ENCODE measurements at regions not wholly inside any gene's neighbourhood (a gene's known extent, or its start where the extent isn't known, plus 50 kb on each side); places are given as distances from the start of the nearest gene placed in this dataset.

GRCh38 chr20:17852323-17852722 is 116.3 kb downstream of the SNX5 start:
- ChIA-PET CTCF (no interaction called here), POLR2A (no interaction called here)
- H3K4me1 Mint-ChIP-seq: peaks cover 68% of the 10 kb centered on the region
- TF ChIP-seq CTCF (IDR thresholded peaks at IDR 0.05): no peak
- no peak overlapping the region for H3K27ac Mint-ChIP-seq
- H3K9me3 Mint-ChIP-seq: no peaks in the 10 kb centered on the region
- no peaks in the 10 kb centered on the region for H3K27me3 Mint-ChIP-seq
- no peak for ATAC-seq (ENCODE audit: low read depth)
- no peaks in the 10 kb centered on the region for H3K36me3 Mint-ChIP-seq (ENCODE audit: low read depth)
- H3K4me3 Mint-ChIP-seq: no peak overlapping the region
- intact Hi-C loops (cut with micrococcal nuclease): no loop called here
- no peak for DNase-seq

- H3K27ac Mint-ChIP-seq: no peak overlapping the region
- ChIA-PET POLR2A (no interaction called here), CTCF (no interaction called here)
- no peak overlapping the region for H3K4me3 Mint-ChIP-seq
- intact Hi-C loops (cut with micrococcal nuclease): no loop called here
- H3K9me3 Mint-ChIP-seq: no peaks in the 10 kb centered on the region
- no peaks in the 10 kb centered on the region for H3K36me3 Mint-ChIP-seq (ENCODE audit: low read depth)
- H3K27me3 Mint-ChIP-seq: no peaks in the 10 kb centered on the region
- TF ChIP-seq CTCF (IDR thresholded peaks at IDR 0.05): no peak
- DNase-seq (no peak), ATAC-seq (ENCODE audit: low read depth) (no peak)
- peaks cover 69% of the 10 kb centered on the region for H3K4me1 Mint-ChIP-seq
Measured at GRCh38 chr20:17850684-17851026, 117.9 kb downstream of the SNX5 start.

GRCh38 chr20:17849901-17850683 is 118.5 kb downstream of the SNX5 start:
- Mint-ChIP-seq H3K27me3 (no peaks in the 10 kb centered on the region), H3K4me1 (peaks cover 67% of the 10 kb centered on the region), H3K36me3 (ENCODE audit: low read depth) (no peaks in the 10 kb centered on the region), H3K4me3 (no peak overlapping the region), H3K27ac (peak overlapping the region; percentile 32), H3K9me3 (no peaks in the 10 kb centered on the region)
- TF ChIP-seq CTCF (IDR thresholded peaks at IDR 0.05): no peak
- no peak for ATAC-seq (ENCODE audit: low read depth)
- no peak for DNase-seq
- CTCF ChIA-PET: no interaction called here
- intact Hi-C loops (cut with micrococcal nuclease): no loop called here
- POLR2A ChIA-PET: no interaction called here

- H3K27ac Mint-ChIP-seq: no peak overlapping the region
- POLR2A ChIA-PET: no interaction called here
- intact Hi-C loops (cut with micrococcal nuclease): no loop called here
Measured at GRCh38 chr20:17849138-17849900, 119.3 kb downstream of the SNX5 start.

More at GRCh38 chr20:17849138-17849900, 119.3 kb downstream of the SNX5 start:
- H3K36me3 Mint-ChIP-seq (ENCODE audit: low read depth): no peaks in the 10 kb centered on the region
- no peak for TF ChIP-seq CTCF (IDR thresholded peaks at IDR 0.05)
- H3K9me3 Mint-ChIP-seq: no peaks in the 10 kb centered on the region
- peaks cover 68% of the 10 kb centered on the region for H3K4me1 Mint-ChIP-seq
- no peak overlapping the region for H3K4me3 Mint-ChIP-seq
- H3K27me3 Mint-ChIP-seq: no peaks in the 10 kb centered on the region
- DNase-seq (no peak), ATAC-seq (ENCODE audit: low read depth) (no peak)
- CTCF ChIA-PET: interaction anchor here (1.2 kb wide), 1 partner anchor 167 kb away, joined by 3 read pairs; the partner anchor contains the start of gene RRBP1
